ENCODE measurements at regions not wholly inside any gene's neighbourhood (a gene's known extent, or its start where the extent isn't known, plus 50 kb on each side); places are given as distances from the start of the nearest gene placed in this dataset.

GRCh38 chr10:126846469-126846868, 58.8 kb upstream of the DOCK1 start:
- TF ChIP-seq ZFX (IDR thresholded peaks at IDR 0.05; ENCODE audit: borderline replicate concordance) (no peak), CTCF (IDR thresholded peaks at IDR 0.05) (no peak)
- no peak overlapping the region for H3K27ac ChIP-seq

- TF ChIP-seq ZFX (IDR thresholded peaks at IDR 0.05; ENCODE audit: borderline replicate concordance) (no peak), CTCF (IDR thresholded peaks at IDR 0.05) (no peak)
- H3K27ac ChIP-seq = no peak overlapping the region
Observed at GRCh38 chr10:126846959-126847358, 58.3 kb upstream of the DOCK1 start.

GRCh38 chr10:126847666-126848065, 57.6 kb upstream of the DOCK1 start:
- H3K27ac ChIP-seq = no peak overlapping the region
- no peak for TF ChIP-seq CTCF (IDR thresholded peaks at IDR 0.05)
- TF ChIP-seq ZFX (IDR thresholded peaks at IDR 0.05; ENCODE audit: borderline replicate concordance) = no peak

GRCh38 chr10:126849646-126850045, 55.6 kb upstream of the DOCK1 start:
- no peak for TF ChIP-seq CTCF (IDR thresholded peaks at IDR 0.05)
- no peak for TF ChIP-seq ZFX (IDR thresholded peaks at IDR 0.05; ENCODE audit: borderline replicate concordance)
- no peak overlapping the region for H3K27ac ChIP-seq

- no peak for TF ChIP-seq CTCF (IDR thresholded peaks at IDR 0.05)
- no peak for TF ChIP-seq ZFX (IDR thresholded peaks at IDR 0.05; ENCODE audit: borderline replicate concordance)
- H3K27ac ChIP-seq = no peak overlapping the region
Observed at GRCh38 chr10:126851414-126852108, 53.7 kb upstream of the DOCK1 start.

- H3K27ac ChIP-seq = no peak overlapping the region
- TF ChIP-seq CTCF (IDR thresholded peaks at IDR 0.05) (no peak), ZFX (IDR thresholded peaks at IDR 0.05; ENCODE audit: borderline replicate concordance) (no peak)
Observed at GRCh38 chr10:126854726-126855495, 50.3 kb upstream of the DOCK1 start.
